ENCODE measurements at regions not wholly inside any gene's neighbourhood (a gene's known extent, or its start where the extent isn't known, plus 50 kb on each side); places are given as distances from the start of the nearest gene placed in this dataset.

DNA sequence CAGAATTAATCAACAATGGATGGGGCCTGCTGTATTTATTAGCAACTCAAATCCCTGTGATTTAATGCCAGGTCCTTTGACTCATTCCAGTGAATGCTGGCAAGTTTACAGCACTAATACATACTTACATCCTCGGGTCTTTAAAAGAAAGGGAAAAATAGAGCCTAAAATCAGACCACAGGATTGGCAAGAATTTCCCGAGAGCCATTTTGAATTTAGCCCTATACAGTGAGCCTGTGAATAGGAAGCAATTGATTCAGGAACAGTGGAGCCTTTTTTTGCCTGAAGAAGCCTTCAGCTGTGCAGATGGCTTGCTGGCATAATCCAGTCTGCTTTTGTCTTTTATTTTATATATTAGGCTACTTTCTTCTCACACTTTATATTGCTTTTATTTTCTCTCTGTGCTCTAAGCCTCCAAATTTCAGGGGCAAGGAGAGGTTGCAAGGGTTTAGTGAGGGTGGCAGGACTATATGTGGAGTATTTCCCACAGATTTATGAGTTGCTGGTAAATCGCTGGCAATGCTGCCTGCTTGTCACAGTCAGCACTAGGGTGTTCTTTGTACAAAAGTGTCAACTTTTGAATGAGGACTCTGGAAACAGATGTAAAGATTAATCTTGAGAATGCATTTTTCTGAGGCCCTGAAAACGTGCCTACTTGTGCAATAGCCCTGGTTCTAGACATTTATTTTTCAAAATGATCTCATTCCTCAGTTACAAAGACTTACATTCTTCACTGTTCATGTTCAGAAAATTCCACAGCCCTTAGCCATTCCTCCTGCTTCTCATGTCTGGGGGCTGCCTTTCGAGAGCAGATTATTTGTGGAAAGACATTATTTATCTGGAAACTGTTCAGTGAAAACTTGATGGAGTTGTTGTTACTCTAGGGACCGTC lies 303.5 kb downstream of the SPRY1 start (continued):
- no peak for TF ChIP-seq SIN3A (IDR thresholded peaks at IDR 0.05; ENCODE audit: borderline replicate concordance, low read depth, low read length)
- TF ChIP-seq EZH2phosphoT487 (IDR thresholded peaks at IDR 0.05; ENCODE audit: borderline replicate concordance, low read depth): no peak
- TF ChIP-seq ZBTB33 (IDR thresholded peaks at IDR 0.05; ENCODE audit: borderline replicate concordance, low read depth): no peak
- TF ChIP-seq NFIC (IDR thresholded peaks at IDR 0.05; ENCODE audit: borderline replicate concordance): peak; percentile 84
- peak; percentile 84 for TF ChIP-seq PBX3 (IDR thresholded peaks at IDR 0.05)
- no peak for TF ChIP-seq ELF1 (IDR thresholded peaks at IDR 0.05)
- TF ChIP-seq MEF2A (IDR thresholded peaks at IDR 0.05; ENCODE audit: borderline replicate concordance, low read depth): no peak
- no peak for TF ChIP-seq MXI1 (IDR thresholded peaks at IDR 0.05; ENCODE audit: low read depth, low read length)

DNA sequence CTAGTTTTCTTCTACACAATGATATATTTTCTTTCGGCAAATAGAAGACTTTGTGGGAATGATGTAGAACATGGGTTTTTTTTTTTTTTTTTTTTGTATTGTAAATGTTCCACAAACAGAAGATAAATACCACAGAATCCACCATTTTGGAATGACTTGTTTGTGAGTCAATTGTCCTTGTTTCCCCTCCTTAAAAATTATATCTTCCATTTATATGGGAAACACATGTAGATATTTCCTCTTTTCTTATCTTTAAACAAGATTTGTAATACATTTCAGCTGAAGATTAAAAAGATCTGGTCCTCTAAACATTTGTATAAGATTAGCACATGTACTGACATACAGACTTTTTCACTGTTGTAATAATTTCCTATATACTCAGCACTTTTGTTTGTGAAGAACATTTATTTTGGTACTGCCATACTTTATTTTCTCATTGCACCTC lies 304.6 kb downstream of the SPRY1 start:
- POLR2A ChIA-PET: no interaction called here
- Histone ChIP-seq H3K27ac (ENCODE audit: low read depth in 2 of 2, low read length in 1 of 2) (peak overlapping the region; percentile 76 to 94; a peak in 3 of 4 replicates), H3K4me1 (ENCODE audit: control insufficient read depth in 1 of 2, insufficient read depth in 2 of 2, low read depth in 1 of 2, low read length in 1 of 2) (peaks cover 0 to 15% of the 10 kb centered on the region in 2 experiments; a peak in 3 of 4 replicates), H3K9me3 (no peaks in the 10 kb centered on the region), H3K27me3 (ENCODE audit: insufficient read depth) (no peaks in the 10 kb centered on the region), H3K79me2 (ENCODE audit: insufficient read depth) (no peaks in the 10 kb centered on the region), H3K4me2 (peak overlapping the region; percentile 27; the same call in 1 of the 2 replicates), H3K9me2 (no peaks in the 10 kb centered on the region), H2AFZ (ENCODE audit: low read depth) (peak overlapping the region; percentile 79), H3K4me3 (ENCODE audit: low read depth in 2 of 2, low read length in 1 of 2) (no peak overlapping the region), H3K9ac (no peak overlapping the region), H3K36me3 (replicated peaks in 1 of 2; ENCODE audit: control insufficient read depth in 1 of 2, insufficient read depth in 2 of 2, low read length in 1 of 2) (no peaks in the 10 kb centered on the region), H4K20me1 (ENCODE audit: insufficient read depth) (no peaks in the 10 kb centered on the region), H3F3A (replicated peaks; ENCODE audit: insufficient read depth) (peaks cover 26% of the 10 kb centered on the region)
- no peak for DNase-seq
- TF ChIP-seq SIN3A (IDR thresholded peaks at IDR 0.05; ENCODE audit: borderline replicate concordance, low read depth, low read length) (no peak), FOXJ3 (CRISPR knock-in tag; IDR thresholded peaks at IDR 0.05) (no peak), RCOR1 (IDR thresholded peaks at IDR 0.05; ENCODE audit: low read length) (no peak), RFX5 (IDR thresholded peaks at IDR 0.05; ENCODE audit: low read length) (no peak), CTCF (IDR thresholded peaks at IDR 0.05) (no peak), GATA2 (CRISPR knock-in tag; IDR thresholded peaks at IDR 0.05) (no peak)
- TF ChIP-seq, protein P1, sequence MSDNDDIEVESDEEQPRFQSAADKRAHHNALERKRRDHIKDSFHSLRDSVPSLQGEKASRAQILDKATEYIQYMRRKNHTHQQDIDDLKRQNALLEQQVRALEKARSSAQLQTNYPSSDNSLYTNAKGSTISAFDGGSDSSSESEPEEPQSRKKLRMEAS (IDR thresholded peaks at IDR 0.05; ENCODE audit: low read depth): no peak
- CTCF ChIA-PET: no interaction called here
- 93% methylated on average over 1 of the region's 1 CpG for WGBS (ENCODE audit: low lambda C conversion rate)

Measured in SK-N-SH (cell line).